NB4 (cell line): ENCODE measurements at regions not wholly inside any gene's neighbourhood (a gene's known extent, or its start where the extent isn't known, plus 50 kb on each side); places are given as distances from the start of the nearest gene placed in this dataset.

Source experiments
- TF ChIP-seq, protein P1 (sequence below): IDR thresholded peaks from one replicate; pipeline ENCODE4 v1.5.1; 2012; ENCODE audit warnings: low read depth, low read length
- TF ChIP-seq, protein P2 (sequence below): IDR thresholded peaks from 2 replicates; pipeline ENCODE4 v1.6.1; 2011; ENCODE audit warnings: low read depth, low read length

DNA sequence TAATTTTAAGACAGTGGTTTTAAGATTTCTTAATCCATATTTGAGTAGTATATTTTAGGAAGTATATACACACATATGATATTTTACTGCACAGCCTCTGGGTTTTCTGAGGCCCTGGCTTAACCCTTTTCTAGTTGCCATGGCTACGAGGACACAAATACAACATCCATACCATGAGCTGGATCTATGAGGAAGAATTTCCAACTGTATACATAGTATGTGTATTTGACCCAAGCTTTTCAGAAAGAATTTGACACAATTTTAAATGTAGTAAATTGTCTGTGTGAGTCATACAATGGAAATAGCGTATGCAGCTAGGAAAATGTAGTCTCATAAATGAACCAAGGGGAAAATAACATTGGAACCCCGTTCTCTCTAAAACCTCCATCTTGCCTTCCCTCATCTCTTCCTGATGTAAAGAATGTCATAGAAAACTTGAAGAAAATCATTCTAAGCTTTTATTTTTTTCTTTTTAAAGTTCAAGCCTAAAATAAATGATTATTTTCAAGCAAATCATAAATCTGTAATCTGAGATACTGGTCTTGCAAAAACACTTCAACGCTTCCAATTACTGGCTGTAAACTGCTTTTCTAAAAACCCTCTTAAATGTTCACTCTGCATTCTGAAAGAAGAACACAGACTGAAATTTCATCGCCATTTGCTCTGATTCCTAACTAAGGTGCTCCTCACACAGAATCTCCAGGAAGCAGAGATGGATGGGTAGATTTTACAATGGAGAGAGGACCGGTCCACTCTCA lies 172.4 kb downstream of the LACC1 start:
- TF ChIP-seq, protein P1, sequence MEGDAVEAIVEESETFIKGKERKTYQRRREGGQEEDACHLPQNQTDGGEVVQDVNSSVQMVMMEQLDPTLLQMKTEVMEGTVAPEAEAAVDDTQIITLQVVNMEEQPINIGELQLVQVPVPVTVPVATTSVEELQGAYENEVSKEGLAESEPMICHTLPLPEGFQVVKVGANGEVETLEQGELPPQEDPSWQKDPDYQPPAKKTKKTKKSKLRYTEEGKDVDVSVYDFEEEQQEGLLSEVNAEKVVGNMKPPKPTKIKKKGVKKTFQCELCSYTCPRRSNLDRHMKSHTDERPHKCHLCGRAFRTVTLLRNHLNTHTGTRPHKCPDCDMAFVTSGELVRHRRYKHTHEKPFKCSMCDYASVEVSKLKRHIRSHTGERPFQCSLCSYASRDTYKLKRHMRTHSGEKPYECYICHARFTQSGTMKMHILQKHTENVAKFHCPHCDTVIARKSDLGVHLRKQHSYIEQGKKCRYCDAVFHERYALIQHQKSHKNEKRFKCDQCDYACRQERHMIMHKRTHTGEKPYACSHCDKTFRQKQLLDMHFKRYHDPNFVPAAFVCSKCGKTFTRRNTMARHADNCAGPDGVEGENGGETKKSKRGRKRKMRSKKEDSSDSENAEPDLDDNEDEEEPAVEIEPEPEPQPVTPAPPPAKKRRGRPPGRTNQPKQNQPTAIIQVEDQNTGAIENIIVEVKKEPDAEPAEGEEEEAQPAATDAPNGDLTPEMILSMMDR, result no peak
- TF ChIP-seq, protein P2, sequence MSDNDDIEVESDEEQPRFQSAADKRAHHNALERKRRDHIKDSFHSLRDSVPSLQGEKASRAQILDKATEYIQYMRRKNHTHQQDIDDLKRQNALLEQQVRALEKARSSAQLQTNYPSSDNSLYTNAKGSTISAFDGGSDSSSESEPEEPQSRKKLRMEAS, result no peak
